Activated naive CD4-positive, alpha-beta T cell treated with anti-CD3 and anti-CD28 coated beads, Interleukin-2, amount 50 U/mL, for 24 hours (primary cell): ENCODE measurements at regions not wholly inside any gene's neighbourhood (a gene's known extent, or its start where the extent isn't known, plus 50 kb on each side); places are given as distances from the start of the nearest gene placed in this dataset.

Experiments
- H3K27ac Mint-ChIP-seq: one replicate; pipeline ENCODE4 v1.8.0; 2021; ENCODE audit warnings: mild to moderate bottlenecking, mixed read lengths
- H3K27me3 Mint-ChIP-seq: one replicate; pipeline ENCODE4 v1.8.0; 2021; ENCODE audit warnings: mixed read lengths
- H3K36me3 Mint-ChIP-seq: one replicate; pipeline ENCODE4 v1.8.0; 2021; ENCODE audit warnings: mixed read lengths
- H3K4me1 Mint-ChIP-seq: one replicate; pipeline ENCODE4 v1.8.0; 2021; ENCODE audit warnings: mixed read lengths
- H3K4me3 Mint-ChIP-seq: one replicate; pipeline ENCODE4 v1.8.0; 2021; ENCODE audit warnings: mild to moderate bottlenecking, mixed read lengths
- H3K9me3 Mint-ChIP-seq: one replicate; pipeline ENCODE4 v1.8.0; 2021; ENCODE audit warnings: mixed read lengths

- no peak overlapping the region for H3K27ac Mint-ChIP-seq
- H3K4me3 Mint-ChIP-seq, result no peak overlapping the region
- H3K9me3 Mint-ChIP-seq, result no peaks in the 10 kb centered on the region
- no peaks in the 10 kb centered on the region for H3K36me3 Mint-ChIP-seq
- no peaks in the 10 kb centered on the region for H3K4me1 Mint-ChIP-seq
- H3K27me3 Mint-ChIP-seq, result peaks cover 1% of the 10 kb centered on the region
Measured at GRCh38 chr15:69793781-69794451, 303.8 kb downstream of the TLE3 start.

GRCh38 chr15:69794645-69795469, 302.9 kb downstream of the TLE3 start:
- Mint-ChIP-seq H3K4me1 (no peaks in the 10 kb centered on the region), H3K4me3 (no peak overlapping the region), H3K27ac (peak overlapping the region; percentile 30), H3K27me3 (peaks cover 1% of the 10 kb centered on the region), H3K9me3 (no peaks in the 10 kb centered on the region), H3K36me3 (no peaks in the 10 kb centered on the region)

- no peaks in the 10 kb centered on the region for H3K36me3 Mint-ChIP-seq
- H3K4me3 Mint-ChIP-seq, result no peak overlapping the region
- no peaks in the 10 kb centered on the region for H3K9me3 Mint-ChIP-seq
- no peak overlapping the region for H3K27ac Mint-ChIP-seq
- H3K27me3 Mint-ChIP-seq, result peaks cover 1% of the 10 kb centered on the region
- H3K4me1 Mint-ChIP-seq, result no peaks in the 10 kb centered on the region
Measured at GRCh38 chr15:69795601-69796000, 302.1 kb downstream of the TLE3 start.

DNA sequence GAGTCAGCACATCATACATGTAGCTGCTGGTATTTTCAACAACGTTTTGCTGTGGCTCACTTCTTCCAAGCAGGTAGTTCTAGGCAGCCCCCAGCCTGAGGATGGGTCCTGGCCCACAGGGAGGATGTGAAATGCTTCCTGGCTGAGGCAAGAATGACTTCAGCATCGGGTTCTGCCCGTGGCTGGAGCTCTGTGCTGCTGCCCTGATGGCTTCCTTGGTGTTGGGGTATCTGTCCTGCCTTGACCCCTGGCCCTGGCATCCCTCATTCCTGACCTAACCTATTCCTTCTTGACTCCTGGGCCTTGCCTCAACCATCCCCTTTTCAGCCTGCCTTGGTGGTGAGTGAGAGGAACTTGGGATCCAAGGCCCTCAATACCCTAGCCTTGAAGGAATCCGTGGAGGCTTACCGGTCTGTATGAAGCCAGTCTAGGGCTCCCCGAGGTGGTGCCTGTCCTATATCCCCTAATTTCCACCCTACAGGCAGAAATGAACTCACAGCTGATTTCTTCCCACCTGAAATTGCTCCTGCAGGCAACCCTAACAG, 300.6 kb downstream of the TLE3 start:
- Mint-ChIP-seq H3K4me1 (no peaks in the 10 kb centered on the region), H3K27ac (peak overlapping the region; percentile 12), H3K36me3 (no peaks in the 10 kb centered on the region), H3K9me3 (no peaks in the 10 kb centered on the region), H3K4me3 (no peak overlapping the region), H3K27me3 (no peaks in the 10 kb centered on the region)

DNA sequence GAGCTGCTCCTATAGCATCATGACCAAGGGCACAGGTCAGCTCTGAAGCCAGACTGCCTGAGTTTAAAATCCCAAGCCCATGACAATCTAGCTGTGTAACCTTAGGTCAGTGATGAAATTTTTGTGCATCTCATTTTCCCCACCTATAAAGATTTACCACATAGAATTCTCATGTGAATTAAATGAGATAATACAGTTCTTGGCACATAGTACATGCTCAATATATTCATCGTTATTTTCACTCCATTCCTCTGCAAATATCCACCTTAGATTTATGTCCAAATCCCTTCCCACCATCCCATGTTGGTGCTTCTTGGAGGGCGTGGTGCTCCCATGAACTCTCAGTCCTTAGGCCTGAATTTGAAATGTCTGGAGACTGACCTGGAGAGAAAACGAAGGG, 300.1 kb downstream of the TLE3 start:
- no peaks in the 10 kb centered on the region for H3K4me1 Mint-ChIP-seq
- no peaks in the 10 kb centered on the region for H3K36me3 Mint-ChIP-seq
- H3K9me3 Mint-ChIP-seq, result no peaks in the 10 kb centered on the region
- no peak overlapping the region for H3K4me3 Mint-ChIP-seq
- no peak overlapping the region for H3K27ac Mint-ChIP-seq
- H3K27me3 Mint-ChIP-seq, result no peaks in the 10 kb centered on the region

DNA sequence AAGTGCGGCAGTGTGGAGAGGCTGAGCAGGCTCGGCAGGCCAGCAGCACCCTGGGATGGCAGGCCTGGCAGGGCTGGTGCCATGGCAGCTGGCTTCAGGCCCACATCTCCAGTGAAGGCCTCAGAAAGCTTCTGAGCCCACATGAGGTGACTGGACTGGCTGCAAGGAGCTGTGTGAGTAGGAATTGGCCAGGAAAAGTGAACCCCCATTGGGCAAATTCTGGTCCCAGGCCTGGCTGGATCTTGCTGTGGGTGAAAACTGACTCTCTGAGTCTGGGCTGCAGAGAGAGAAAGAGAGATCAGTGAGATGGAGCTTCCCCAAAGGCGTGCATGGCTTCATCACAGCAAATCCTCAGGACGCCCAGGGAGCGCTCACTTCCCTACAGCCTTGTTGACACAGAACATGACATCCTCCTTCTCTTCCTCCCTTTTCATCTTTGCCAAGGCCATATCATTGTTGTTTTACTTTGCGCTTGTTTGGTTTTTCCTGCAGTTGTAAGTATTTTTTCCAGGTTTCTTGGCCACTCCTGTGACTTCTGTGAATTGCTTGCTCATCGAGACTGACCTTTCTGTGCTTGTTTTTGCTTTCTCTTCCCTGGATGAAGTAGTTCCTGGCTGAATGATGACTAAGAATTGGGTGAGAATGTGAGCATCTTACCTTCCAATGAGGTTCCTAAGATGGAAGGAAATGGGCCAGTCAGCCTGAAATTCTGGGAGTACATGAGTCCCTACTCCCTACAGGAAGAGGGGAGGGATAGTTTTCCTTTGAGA, 299.1 kb downstream of the TLE3 start:
- H3K4me1 Mint-ChIP-seq, result no peaks in the 10 kb centered on the region
- H3K9me3 Mint-ChIP-seq, result no peaks in the 10 kb centered on the region
- no peak overlapping the region for H3K27ac Mint-ChIP-seq
- no peaks in the 10 kb centered on the region for H3K36me3 Mint-ChIP-seq
- no peaks in the 10 kb centered on the region for H3K27me3 Mint-ChIP-seq
- no peak overlapping the region for H3K4me3 Mint-ChIP-seq

- Mint-ChIP-seq H3K27me3 (no peaks in the 10 kb centered on the region), H3K4me1 (no peaks in the 10 kb centered on the region), H3K27ac (no peak overlapping the region), H3K4me3 (no peak overlapping the region), H3K36me3 (no peaks in the 10 kb centered on the region), H3K9me3 (no peaks in the 10 kb centered on the region)
Measured at GRCh38 chr15:69801144-69801543, 296.6 kb downstream of the TLE3 start.

DNA sequence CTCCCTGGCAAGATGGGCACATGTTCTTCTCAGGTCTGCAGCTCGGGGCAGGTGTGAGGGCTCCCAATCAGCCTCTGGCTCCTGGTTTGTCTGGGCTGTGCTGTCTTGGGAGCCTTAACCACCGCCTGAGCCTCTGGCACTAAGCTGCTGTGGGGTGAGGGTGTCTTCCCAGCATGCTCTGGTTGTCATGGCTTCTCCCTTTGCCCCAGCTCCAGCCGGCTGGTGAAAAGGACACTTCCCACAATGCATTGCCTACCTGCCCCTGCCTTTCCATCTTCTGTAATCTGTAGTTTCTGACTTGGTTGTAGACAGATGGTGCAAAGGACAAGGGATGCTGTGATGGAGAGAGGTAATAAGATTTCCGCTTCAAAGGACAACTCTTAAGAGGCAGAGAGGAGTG, 295.3 kb downstream of the TLE3 start:
- peaks cover 7% of the 10 kb centered on the region for H3K4me1 Mint-ChIP-seq
- H3K27ac Mint-ChIP-seq, result no peak overlapping the region
- no peaks in the 10 kb centered on the region for H3K9me3 Mint-ChIP-seq
- no peaks in the 10 kb centered on the region for H3K36me3 Mint-ChIP-seq
- no peak overlapping the region for H3K4me3 Mint-ChIP-seq
- no peaks in the 10 kb centered on the region for H3K27me3 Mint-ChIP-seq

DNA sequence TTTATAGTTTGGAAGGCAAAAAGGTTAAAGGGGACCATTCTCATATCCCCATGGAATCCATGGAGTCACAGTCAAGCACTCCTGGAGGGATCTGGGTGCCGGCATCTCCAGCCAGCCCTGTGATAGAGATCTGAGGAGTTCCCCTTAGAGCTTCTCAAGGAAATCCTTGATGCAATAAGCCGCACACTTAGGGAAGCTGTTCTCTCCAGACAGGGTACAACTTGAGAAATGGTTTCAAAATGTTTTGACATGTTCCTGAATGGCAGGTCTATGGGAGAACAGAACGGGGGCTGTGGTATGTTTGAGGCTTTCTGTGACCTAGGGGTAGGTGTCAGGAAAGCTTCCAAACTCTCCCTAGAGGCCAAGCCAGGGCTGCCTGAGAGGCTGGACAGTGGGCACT, 292.9 kb downstream of the TLE3 start:
- Mint-ChIP-seq H3K36me3 (no peaks in the 10 kb centered on the region), H3K27me3 (no peaks in the 10 kb centered on the region), H3K4me1 (peaks cover 11% of the 10 kb centered on the region), H3K9me3 (no peaks in the 10 kb centered on the region), H3K4me3 (no peak overlapping the region), H3K27ac (no peak overlapping the region)

DNA sequence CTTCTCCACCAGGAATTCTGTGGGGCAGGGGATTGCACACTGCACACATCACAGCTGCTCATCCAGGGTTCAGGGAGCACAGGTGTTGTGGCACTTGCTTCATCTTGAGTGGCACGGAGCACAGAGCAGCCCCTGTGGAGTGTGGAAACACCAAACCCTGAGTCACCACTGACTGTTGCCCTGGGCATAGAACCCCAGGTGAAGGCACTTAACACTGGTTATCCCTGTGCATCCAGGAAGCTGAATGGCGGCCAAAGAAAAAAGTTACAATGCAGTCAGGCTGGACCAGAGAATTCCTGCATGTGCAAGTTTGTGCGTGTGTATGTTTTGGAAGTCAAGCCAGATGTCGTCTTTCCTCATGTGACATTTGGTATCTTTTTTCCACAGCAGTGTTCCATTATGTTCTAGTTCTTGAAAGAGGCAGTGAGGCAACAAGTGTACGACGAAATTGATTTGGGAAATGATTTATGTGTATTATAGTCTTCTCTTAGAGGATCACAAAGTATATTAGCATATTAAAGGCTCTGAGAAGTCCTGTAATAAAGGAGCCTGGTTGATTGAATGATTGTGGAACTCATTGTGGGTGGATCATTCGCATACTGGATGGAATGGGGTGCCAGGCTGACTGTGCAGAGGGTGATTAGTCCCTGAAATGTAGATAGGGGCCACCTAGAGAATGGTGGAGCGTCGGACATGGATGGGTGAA, 292.3 kb downstream of the TLE3 start:
- H3K27ac Mint-ChIP-seq, result peak overlapping the region; percentile 10

GRCh38 chr15:69806287-69806915, 291.3 kb downstream of the TLE3 start:
- peaks cover 11% of the 10 kb centered on the region for H3K4me1 Mint-ChIP-seq

More for the DNA sequence above, 292.3 kb downstream of the TLE3 start:
- Mint-ChIP-seq H3K27me3 (no peaks in the 10 kb centered on the region), H3K36me3 (no peaks in the 10 kb centered on the region), H3K4me3 (no peak overlapping the region), H3K4me1 (peaks cover 11% of the 10 kb centered on the region), H3K9me3 (no peaks in the 10 kb centered on the region)

DNA sequence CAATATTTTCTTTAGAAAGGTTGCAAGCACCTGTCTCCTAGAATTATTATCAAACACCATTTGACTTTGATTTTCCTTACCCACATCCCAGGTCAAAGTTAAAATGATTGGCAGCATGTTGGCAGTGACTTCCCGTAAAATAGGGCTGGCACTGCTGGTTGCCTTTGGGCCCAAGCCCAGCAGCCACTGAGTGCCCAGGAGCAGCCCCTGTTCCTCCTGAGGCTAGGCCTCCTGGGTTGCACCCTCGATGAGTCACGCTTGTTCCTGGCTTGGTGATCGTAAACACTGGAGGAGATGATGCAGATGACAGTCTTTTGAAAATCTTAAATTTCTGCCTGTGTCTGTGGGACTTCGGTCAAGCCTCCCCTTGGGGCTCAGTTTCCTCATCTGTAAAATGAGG, 290.0 kb downstream of the TLE3 start:
- Mint-ChIP-seq H3K27ac (peak overlapping the region; percentile 56), H3K4me1 (peaks cover 11% of the 10 kb centered on the region), H3K36me3 (no peaks in the 10 kb centered on the region), H3K27me3 (no peaks in the 10 kb centered on the region), H3K9me3 (no peaks in the 10 kb centered on the region), H3K4me3 (no peak overlapping the region)

More at GRCh38 chr15:69806287-69806915, 291.3 kb downstream of the TLE3 start:
- H3K36me3 Mint-ChIP-seq, result no peaks in the 10 kb centered on the region
- H3K27ac Mint-ChIP-seq, result peak overlapping the region; percentile 68
- no peak overlapping the region for H3K4me3 Mint-ChIP-seq
- H3K9me3 Mint-ChIP-seq, result no peaks in the 10 kb centered on the region
- H3K27me3 Mint-ChIP-seq, result no peaks in the 10 kb centered on the region

DNA sequence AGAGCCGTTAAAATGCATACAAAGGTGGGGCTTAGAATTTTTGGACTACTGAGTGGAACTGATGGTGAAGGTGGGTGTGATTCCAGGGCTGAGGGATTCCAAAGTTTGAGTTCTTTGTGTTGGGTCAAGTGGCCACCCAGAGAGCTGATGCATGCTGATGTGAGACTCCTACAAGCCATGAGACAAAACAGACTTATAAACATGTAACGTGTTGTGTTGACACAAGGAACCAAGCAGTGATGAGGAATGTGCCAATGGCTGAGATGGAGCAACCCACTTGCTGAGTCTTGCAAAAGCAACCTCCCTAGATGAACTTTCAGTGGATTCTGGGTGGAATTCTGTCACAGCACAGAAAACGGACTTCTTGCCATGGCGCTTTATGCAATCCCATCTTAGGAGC, 289.0 kb downstream of the TLE3 start:
- no peak overlapping the region for H3K27ac Mint-ChIP-seq
- H3K4me3 Mint-ChIP-seq, result no peak overlapping the region
- no peaks in the 10 kb centered on the region for H3K27me3 Mint-ChIP-seq
- no peaks in the 10 kb centered on the region for H3K36me3 Mint-ChIP-seq
- peaks cover 11% of the 10 kb centered on the region for H3K4me1 Mint-ChIP-seq
- H3K9me3 Mint-ChIP-seq, result no peaks in the 10 kb centered on the region

DNA sequence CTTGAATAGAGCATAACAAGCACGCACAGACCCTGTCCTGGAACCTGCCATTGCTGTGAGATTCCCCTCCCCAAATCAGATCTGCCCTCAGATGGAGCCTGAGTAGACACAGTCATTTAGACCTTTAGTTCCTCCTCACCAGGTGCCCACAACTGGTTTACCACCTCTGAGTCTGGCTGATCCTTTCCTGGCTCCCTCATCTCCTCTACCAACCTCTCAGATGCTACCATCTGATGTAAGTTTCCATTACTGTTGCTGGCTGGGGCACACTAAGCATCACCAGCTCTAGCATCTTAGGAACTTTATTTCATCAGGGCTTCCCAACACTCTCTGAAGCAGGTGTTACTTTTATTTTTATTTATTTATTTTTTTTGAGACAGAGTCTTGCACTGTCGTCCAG, 288.3 kb downstream of the TLE3 start:
- Mint-ChIP-seq H3K4me1 (peaks cover 11% of the 10 kb centered on the region), H3K27me3 (peaks cover 2% of the 10 kb centered on the region), H3K27ac (no peak overlapping the region), H3K9me3 (no peaks in the 10 kb centered on the region), H3K4me3 (no peak overlapping the region), H3K36me3 (no peaks in the 10 kb centered on the region)
